Activated effector memory CD4-positive, alpha-beta T cell treated with anti-CD3 and anti-CD28 coated beads, Interleukin-2, amount 50 U/mL, for 16 hours (primary cell): ENCODE measurements at regions not wholly inside any gene's neighbourhood (a gene's known extent, or its start where the extent isn't known, plus 50 kb on each side); places are given as distances from the start of the nearest gene placed in this dataset.
"Not testable (repeated sequence)": the region's sequence is repeated elsewhere in the genome, so short reads cannot be mapped to it uniquely, and the experiment has no call there.

Experiments used
- DNase-seq: peaks from one replicate; pipeline ENCODE4 v3.0.0-alpha.2; 2020

- not testable (repeated sequence) for DNase-seq
Observed at GRCh38 chr10:29363930-29364329, 75.1 kb downstream of the LYZL1 start.

DNA sequence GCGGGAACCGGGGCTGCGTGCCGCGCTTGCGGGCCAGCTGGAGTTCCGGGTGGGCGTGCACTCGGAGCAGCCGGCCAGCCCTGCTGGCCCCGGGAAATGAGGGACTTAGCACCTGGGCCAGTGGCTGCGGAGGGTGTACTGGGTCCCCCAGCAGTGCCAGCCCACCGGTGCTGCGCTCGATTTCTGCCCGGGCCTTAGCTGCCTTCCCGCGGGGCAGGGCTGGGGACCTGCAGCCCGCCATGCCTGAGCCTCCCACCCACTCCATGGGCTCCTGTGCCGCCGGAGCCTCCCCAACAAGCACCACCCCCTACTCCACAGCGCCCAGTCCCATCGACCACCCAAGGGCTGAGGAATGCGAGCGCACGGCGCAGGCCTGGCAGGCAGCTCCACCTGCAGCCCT lies 77.3 kb downstream of the LYZL1 start:
- not testable (repeated sequence) for DNase-seq

DNA sequence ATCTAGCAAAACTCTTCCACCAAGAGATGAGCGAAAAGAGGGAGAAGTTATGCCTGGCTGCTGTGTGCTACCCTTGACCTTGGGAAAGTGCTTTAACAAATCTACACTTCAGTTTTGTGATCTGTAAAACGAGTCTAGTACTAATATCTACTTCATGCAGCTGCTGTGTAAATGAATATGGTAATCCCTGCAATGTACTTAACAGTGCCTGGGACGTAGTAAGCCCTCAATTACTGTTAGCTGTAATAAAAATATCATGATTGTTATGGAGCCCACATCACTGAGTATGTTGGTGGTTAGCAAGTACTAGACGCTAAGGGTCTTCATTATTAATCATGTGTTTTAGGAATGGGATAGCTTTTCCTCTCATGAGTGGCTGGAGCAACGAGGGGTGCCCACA lies 80.5 kb downstream of the LYZL1 start:
- no peak for DNase-seq

GRCh38 chr10:29370097-29371092 lies 81.5 kb downstream of the LYZL1 start:
- DNase-seq: no peak

DNA sequence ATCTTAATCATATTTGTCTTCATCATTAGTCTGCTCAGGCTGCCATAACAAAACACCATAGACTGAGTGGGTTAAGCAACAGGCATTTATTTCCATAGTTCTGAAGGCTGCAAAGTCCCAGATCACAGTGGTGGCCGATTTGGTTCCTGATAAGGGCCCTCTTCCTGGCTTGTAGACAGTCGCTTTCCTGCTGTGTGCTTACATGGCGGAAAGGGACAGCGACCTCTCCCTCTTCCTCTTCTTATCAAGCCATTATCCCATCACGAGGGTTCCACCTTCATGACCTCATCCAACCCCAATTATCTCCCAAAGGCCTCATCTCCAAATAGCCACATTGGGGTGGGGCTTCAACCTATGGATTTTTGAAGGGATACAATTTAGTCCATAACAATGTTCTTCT lies 84.0 kb downstream of the LYZL1 start:
- no peak for DNase-seq

DNA sequence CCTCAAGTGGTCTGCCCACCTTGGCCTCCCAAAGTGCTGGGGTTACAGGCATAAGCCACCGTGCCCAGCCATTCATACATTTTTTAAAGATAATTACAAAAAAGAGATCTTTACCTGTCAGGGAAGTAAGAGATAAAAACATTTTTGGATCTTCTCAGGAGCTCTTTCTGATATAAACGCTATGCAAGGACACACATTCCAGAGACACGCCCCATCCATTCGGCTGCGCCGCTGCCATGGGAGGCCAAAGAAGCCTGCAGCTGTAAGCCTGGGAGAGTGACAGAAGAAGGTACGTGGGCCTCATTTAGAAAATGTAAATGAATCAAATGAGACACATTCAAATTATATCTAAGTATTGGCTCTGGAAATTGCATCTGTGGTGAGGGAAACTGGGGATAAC lies 85.3 kb downstream of the LYZL1 start:
- no peak for DNase-seq

GRCh38 chr10:29375888-29376287 lies 87.0 kb downstream of the LYZL1 start:
- no peak for DNase-seq

DNA sequence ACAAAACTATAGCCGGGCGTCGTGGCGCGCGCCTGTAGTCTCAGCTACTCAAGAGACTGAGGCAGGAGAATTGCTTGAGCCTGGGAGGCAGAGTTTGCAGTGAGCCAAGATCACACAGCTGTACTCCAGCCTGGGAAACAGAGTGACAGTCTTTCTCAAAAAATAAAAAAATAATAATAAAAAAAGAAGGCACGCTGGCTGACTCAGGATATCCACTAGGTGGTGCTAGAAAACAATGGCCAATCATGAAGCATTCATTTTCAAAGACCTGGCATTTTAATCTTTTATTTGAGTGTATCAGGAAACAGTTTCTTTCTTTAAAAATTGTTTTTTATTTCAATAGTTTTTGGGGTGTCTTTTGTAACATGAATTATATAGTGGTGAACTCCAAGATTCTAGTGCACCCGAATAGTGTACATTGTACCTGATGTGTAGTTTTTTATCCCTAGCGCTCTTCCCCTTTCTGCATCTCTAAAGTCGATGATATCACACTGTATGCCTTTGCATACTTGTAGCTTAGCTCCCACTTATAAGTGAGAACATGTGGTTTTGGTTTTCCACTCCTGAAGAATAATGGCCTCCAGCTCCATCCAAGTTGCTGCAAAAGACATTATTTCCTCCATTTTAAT lies 88.6 kb downstream of the LYZL1 start:
- DNase-seq: no peak

- no peak for DNase-seq
Observed at GRCh38 chr10:29378106-29378505, 89.2 kb downstream of the LYZL1 start.

- no peak for DNase-seq
Observed at GRCh38 chr10:29379208-29379607, 90.3 kb downstream of the LYZL1 start.

DNA sequence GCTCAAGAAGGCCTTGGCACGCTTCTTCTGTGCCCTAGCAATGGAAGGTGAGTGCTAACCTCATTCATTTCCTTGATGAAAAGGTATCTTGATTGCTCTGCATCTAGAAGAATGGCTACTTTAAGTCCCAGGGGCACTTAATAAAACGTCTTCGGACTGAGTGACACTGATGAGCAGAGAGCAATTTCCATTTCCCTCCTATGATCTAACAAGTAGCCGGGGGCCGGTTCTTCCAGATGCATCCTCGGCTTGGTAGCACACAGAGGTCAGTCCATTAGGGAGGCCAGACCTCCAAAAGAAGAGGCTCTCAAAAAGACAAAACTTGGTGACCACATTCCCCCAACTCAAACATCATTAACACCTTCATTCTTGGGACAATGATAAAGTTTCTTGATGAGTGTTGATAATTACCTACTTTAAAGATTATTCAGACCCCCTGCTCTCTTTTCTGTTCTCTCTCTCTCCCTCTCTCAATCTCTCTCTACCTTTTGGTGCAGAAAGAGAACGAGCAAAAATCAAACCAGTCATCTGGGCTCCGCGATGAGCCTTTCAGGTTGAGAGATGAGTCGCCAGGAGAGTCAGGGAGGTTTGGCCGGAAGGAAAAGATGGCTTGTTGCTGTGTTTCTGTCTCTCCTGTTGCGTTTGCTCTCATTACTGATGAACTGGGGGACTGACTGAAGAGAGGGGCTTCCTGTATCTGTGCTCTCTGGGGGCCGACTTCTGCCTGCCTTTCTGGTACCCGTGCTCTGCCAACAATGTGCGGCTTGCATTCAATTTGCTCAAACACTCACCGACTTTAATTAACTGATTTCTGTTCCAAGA lies 91.1 kb downstream of the LYZL1 start:
- not testable (repeated sequence) for DNase-seq

- not testable (repeated sequence) for DNase-seq
Observed at GRCh38 chr10:29380599-29381511, 92.0 kb downstream of the LYZL1 start.

- no peak for DNase-seq
Observed at GRCh38 chr10:29386342-29386999, 97.6 kb downstream of the LYZL1 start.

DNA sequence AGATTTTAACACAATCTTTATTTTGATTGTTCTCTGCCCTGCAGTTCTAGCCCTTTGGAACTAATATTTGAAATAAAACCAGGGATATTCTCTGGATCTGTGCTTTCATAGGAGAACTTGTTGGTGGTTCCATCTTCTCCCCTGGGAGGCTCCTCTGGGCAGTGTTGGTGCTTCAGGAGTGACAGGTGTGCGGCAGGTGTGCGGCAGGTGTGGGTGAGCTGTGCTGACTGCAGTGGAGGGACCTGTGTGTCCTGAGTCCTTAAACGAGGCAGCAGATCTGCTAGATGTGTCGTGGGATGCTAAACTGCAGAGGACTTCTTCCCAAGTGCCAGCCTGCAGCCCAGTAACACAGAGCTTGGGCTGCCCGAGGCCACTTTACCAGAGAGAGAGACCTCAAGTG lies 98.4 kb downstream of the LYZL1 start:
- DNase-seq: no peak

DNA sequence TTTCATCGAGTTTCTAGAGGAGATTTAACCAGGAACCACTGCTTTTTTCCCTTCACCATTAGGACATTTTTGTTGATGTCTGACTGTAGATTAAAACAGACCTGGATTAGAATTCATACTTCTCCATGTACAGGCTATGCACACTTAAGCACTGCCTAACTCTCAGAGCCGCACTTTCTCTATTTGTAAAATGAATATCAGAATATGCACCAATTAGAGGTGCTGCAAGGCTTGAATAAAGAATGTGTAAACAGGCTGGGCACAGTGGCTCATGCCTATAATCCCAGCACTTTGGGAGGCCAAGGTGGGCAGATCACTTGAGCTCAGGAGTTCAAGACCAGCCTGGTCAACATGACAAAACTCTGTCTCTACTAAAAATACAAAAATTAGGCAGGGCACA lies 99.2 kb downstream of the LYZL1 start:
- DNase-seq: not testable (repeated sequence)

- DNase-seq: no peak
Observed at GRCh38 chr10:29389493-29389892, 100.6 kb downstream of the LYZL1 start.

DNA sequence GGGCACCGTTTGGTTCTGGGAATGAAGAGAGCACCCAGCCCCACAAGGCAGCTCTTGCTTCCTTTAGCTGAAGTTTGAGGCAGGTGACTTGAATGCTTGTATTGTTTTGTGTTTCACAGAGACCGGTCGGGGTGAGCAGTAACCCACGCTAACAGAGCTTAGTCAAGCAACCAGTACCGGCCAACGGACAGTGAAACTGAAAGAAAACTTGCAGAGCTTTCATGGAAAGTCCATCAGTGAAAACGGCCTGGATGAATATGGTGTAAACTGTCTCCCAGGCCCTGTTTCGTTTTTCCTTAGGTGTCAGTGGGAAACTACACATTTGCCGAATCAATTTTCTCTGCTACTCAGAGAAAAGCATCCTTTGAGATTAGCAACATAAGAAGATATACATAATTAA lies 101.1 kb downstream of the LYZL1 start:
- DNase-seq: no peak

- DNase-seq: peak; percentile 70
Observed at GRCh38 chr10:29392376-29393021, 103.6 kb downstream of the LYZL1 start.

GRCh38 chr10:29394321-29394932 lies 105.6 kb downstream of the LYZL1 start:
- DNase-seq: no peak

DNA sequence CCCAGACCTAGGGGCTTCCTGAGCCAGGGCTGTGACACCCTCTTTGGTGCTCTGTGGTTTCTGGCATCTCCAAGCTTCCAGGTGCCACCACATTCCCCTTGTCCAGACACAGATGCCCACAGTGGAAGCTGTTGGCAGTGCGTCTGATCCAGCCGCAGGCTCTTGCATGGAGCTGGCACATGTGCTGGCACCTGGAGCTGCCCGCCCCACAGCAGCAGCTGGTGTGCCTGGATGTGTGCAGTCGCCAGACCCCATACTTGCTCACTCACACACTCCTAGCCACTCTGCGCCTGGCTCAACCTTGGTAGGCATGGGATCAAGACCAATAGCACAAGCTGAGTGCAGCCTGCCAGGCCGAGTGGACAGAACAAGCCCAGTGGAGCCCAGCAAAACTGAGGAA lies 106.5 kb downstream of the LYZL1 start:
- DNase-seq: no peak

GRCh38 chr10:29397221-29397620 lies 108.4 kb downstream of the LYZL1 start:
- DNase-seq: no peak
